GM18868 (cell line): ENCODE measurements at regions not wholly inside any gene's neighbourhood (a gene's known extent, or its start where the extent isn't known, plus 50 kb on each side); places are given as distances from the start of the nearest gene placed in this dataset.
"Not testable (repeated sequence)": the region's sequence is repeated elsewhere in the genome, so short reads cannot be mapped to it uniquely, and the experiment has no call there.

ENCODE experiments used
- ATAC-seq: cut with Tn5 transposase; IDR thresholded peaks from one replicate; pipeline ENCODE4 v1.9.1; 2021; ENCODE audit warnings: mild to moderate bottlenecking, moderate library complexity; ENCODE audit not compliant: unreplicated experiment

- no peak for ATAC-seq
Measured at GRCh38 chr15:39016706-39017105, 452.1 kb upstream of the RASGRP1 start.

GRCh38 chr15:39018966-39019365, 454.4 kb upstream of the RASGRP1 start:
- ATAC-seq: no peak

GRCh38 chr15:39021341-39021740, 456.7 kb upstream of the RASGRP1 start:
- ATAC-seq: no peak

GRCh38 chr15:39022532-39023305, 458.1 kb upstream of the RASGRP1 start:
- no peak for ATAC-seq

GRCh38 chr15:39025321-39025720, 460.7 kb upstream of the RASGRP1 start:
- ATAC-seq: no peak

GRCh38 chr15:39025881-39026280, 461.3 kb upstream of the RASGRP1 start:
- no peak for ATAC-seq

- no peak for ATAC-seq
Measured at GRCh38 chr15:39028069-39028468, 463.5 kb upstream of the RASGRP1 start.

GRCh38 chr15:39029741-39030140, 465.1 kb upstream of the RASGRP1 start:
- no peak for ATAC-seq

GRCh38 chr15:39030291-39031070, 465.9 kb upstream of the RASGRP1 start:
- ATAC-seq: no peak

GRCh38 chr15:39031596-39031995, 467.0 kb upstream of the RASGRP1 start:
- no peak for ATAC-seq

GRCh38 chr15:39034816-39035215, 470.2 kb upstream of the RASGRP1 start:
- ATAC-seq: no peak

- not testable (repeated sequence) for ATAC-seq
Measured at GRCh38 chr15:39037611-39038010, 473.0 kb upstream of the RASGRP1 start.

GRCh38 chr15:39040861-39041260, 476.2 kb upstream of the RASGRP1 start:
- ATAC-seq: no peak

- ATAC-seq: no peak
Measured at GRCh38 chr15:39041979-39042495, 477.4 kb upstream of the RASGRP1 start.

- no peak for ATAC-seq
Measured at GRCh38 chr15:39051626-39052322, 487.2 kb upstream of the RASGRP1 start.

GRCh38 chr15:39052323-39052705, 487.7 kb upstream of the RASGRP1 start:
- no peak for ATAC-seq

- ATAC-seq: no peak
Measured at GRCh38 chr15:39053480-39053879, 488.9 kb upstream of the RASGRP1 start.

- ATAC-seq: no peak
Measured at GRCh38 chr15:39054128-39054732, 489.6 kb upstream of the RASGRP1 start.

GRCh38 chr15:39056357-39056756, 491.7 kb upstream of the RASGRP1 start:
- no peak for ATAC-seq

GRCh38 chr15:39058351-39059131, 493.9 kb upstream of the RASGRP1 start:
- no peak for ATAC-seq
